ENCODE measurements at regions not wholly inside any gene's neighbourhood (a gene's known extent, or its start where the extent isn't known, plus 50 kb on each side); places are given as distances from the start of the nearest gene placed in this dataset.

- TF ChIP-seq CHD7 (IDR thresholded peaks at IDR 0.05; ENCODE audit: insufficient replicate concordance, low read length) (no peak), HDAC2 (IDR thresholded peaks at IDR 0.05; ENCODE audit: borderline replicate concordance in 1 of 2, low read depth in 2 of 2, low read length in 2 of 2) (no peak), MAFK (IDR thresholded peaks at IDR 0.05; ENCODE audit: low read depth, low read length) (no peak), FOSL1 (IDR thresholded peaks at IDR 0.05; ENCODE audit: insufficient read depth, low read depth, low read length) (no peak), CHD2 (IDR thresholded peaks at IDR 0.05; ENCODE audit: low read length) (no peak), TEAD4 (IDR thresholded peaks at IDR 0.05; ENCODE audit: low read depth, low read length) (no peak), SRF (IDR thresholded peaks at IDR 0.05; ENCODE audit: low read depth, low read length) (no peak)
These were observed 483.4 kb downstream of the FRK start (continued) for GRCh38 chr6:115577270-115577669.
